Body of pancreas (tissue), 4 donors: ENCODE measurements at regions not wholly inside any gene's neighbourhood (a gene's known extent, or its start where the extent isn't known, plus 50 kb on each side); places are given as distances from the start of the nearest gene placed in this dataset.

ENCODE experiments used
- POLR2A ChIP-seq, 3 donors: fragments of 450-650 bp; IDR thresholded peaks; one replicate each; pipeline ENCODE4 v1.6.1; 2016; ENCODE audit warnings: antibody characterized with exemption in 3 of 3, mild to moderate bottlenecking in 2 of 3
- TF ChIP-seq, protein P1 (sequence below), 7 experiments: fragments of 450-650 bp in 4 of 7; fragments of 200-600 bp in 3 of 7; sonication (generic) in 3 of 7; IDR thresholded peaks; one replicate each; pipeline ENCODE4 v1.5.1; 2016 to 2019; ENCODE audit warnings: antibody characterized with exemption in 7 of 7

DNA sequence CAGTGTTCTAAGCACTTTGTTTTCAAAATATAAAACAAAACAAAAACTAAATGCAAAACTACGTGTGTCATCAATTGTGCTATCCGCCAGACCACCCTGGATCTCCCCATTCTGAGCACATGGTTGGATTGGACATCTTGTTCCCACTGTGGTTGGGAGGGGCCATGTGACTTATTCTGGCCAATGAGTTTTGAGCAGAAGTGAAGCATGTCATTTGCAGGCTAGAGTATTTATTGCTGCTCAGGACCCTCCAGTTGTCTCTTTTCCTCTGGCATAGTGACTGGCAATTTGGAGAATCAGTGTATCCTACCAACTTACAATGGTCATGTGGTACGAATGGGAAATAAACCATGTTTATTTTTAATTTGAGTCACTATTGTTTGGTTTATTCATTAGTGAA, 70.2 kb upstream of the ST8SIA2 start:
- no peak for TF ChIP-seq POLR2A (IDR thresholded peaks at IDR 0.05)
- TF ChIP-seq, protein P1, sequence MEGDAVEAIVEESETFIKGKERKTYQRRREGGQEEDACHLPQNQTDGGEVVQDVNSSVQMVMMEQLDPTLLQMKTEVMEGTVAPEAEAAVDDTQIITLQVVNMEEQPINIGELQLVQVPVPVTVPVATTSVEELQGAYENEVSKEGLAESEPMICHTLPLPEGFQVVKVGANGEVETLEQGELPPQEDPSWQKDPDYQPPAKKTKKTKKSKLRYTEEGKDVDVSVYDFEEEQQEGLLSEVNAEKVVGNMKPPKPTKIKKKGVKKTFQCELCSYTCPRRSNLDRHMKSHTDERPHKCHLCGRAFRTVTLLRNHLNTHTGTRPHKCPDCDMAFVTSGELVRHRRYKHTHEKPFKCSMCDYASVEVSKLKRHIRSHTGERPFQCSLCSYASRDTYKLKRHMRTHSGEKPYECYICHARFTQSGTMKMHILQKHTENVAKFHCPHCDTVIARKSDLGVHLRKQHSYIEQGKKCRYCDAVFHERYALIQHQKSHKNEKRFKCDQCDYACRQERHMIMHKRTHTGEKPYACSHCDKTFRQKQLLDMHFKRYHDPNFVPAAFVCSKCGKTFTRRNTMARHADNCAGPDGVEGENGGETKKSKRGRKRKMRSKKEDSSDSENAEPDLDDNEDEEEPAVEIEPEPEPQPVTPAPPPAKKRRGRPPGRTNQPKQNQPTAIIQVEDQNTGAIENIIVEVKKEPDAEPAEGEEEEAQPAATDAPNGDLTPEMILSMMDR (IDR thresholded peaks at IDR 0.05): no peak
